Kidney (tissue), 13 donors: ENCODE measurements at regions not wholly inside any gene's neighbourhood (a gene's known extent, or its start where the extent isn't known, plus 50 kb on each side); places are given as distances from the start of the nearest gene placed in this dataset.

ENCODE experiments used
- DNase-seq, 5 donors: peaks; one replicate each; pipeline ENCODE4 v3.0.0-alpha.2; 2013 to 2020
- FAIRE-seq: peaks from 2 replicates; lab custom pipeline; 2012; peaks lifted over from hg19 to GRCh38; lab: Jason Lieb, UNC
- H3K27ac ChIP-seq, 2 donors: one replicate each; pipeline ENCODE4 v1.7.0; 2013; ENCODE audit warnings: low read depth in 2 of 2, low read length in 2 of 2, inconsistent platforms in 1 of 2
- H3K27me3 ChIP-seq: one replicate; pipeline ENCODE4 v1.7.1; 2013; ENCODE audit warnings: low read length, inconsistent platforms; ENCODE audit not compliant: control insufficient read depth, insufficient read depth
- H3K36me3 ChIP-seq, 3 donors: one replicate each; pipeline versions ENCODE4 v1.7.0 to v1.7.1; 2013; ENCODE audit warnings: low read length in 3 of 3, control low read depth in 1 of 3, inconsistent platforms in 1 of 3; ENCODE audit not compliant: insufficient read depth in 3 of 3, control insufficient read depth in 2 of 3
- H3K4me1 ChIP-seq, 3 donors: one replicate each; pipeline versions ENCODE4 v1.7.0 to v1.7.1; 2013; ENCODE audit warnings: low read length in 3 of 3, inconsistent platforms in 1 of 3, low read depth in 1 of 3; ENCODE audit not compliant: control insufficient read depth in 2 of 3, insufficient read depth in 2 of 3
- H3K4me3 ChIP-seq, 3 donors: one replicate each; pipeline versions ENCODE4 v1.7.0 to v1.8.1; 2013; ENCODE audit warnings: low read length in 3 of 3, control low read depth in 1 of 3, inconsistent platforms in 1 of 3
- H3K9ac ChIP-seq, 3 donors: one replicate each; pipeline versions ENCODE4 v1.7.0 to v1.7.1; 2013; ENCODE audit warnings: low read length in 3 of 3, control low read depth in 1 of 3, inconsistent platforms in 1 of 3
- H3K9me3 ChIP-seq, 3 donors: one replicate each; pipeline versions ENCODE4 v1.7.0 to v1.7.1; 2013; ENCODE audit warnings: low read length in 3 of 3, control low read depth in 1 of 3, inconsistent platforms in 1 of 3; ENCODE audit not compliant: control insufficient read depth in 2 of 3, insufficient read depth in 1 of 3
- CTCF ChIP-seq: IDR thresholded peaks from 3 replicates; pipeline ENCODE4 v1.5.1; 2012; ENCODE audit warnings: mild to moderate bottlenecking, moderate library complexity, borderline replicate concordance; ENCODE audit not compliant: insufficient read depth; ENCODE audit errors: extremely low read depth
- intact Hi-C: fragments of 100-400 bp; cut with DNase I; formaldehyde crosslinking; loops from one replicate; pipeline ENCODE4 v1.11.1; 2022
- donor health status: control.
- donor health status: control.
- donor health status: control.
- donor health status: control.
- donor health status: control.
- donor health status: DM: yes; HTN: yes; CAD: no.
- donor health status: Normal renal cell carcinoma (clear cell type).

- Histone ChIP-seq H3K9me3 (no peaks in the 10 kb centered on the region), H3K9ac (no peak overlapping the region), H3K27me3 (no peaks in the 10 kb centered on the region), H3K4me3 (no peak overlapping the region), H3K4me1 (no peaks in the 10 kb centered on the region), H3K27ac (no peak overlapping the region), H3K36me3 (no peaks in the 10 kb centered on the region)
- DNase-seq = no peak
- no peak for FAIRE-seq
- intact Hi-C loops = no loop called here
- TF ChIP-seq CTCF = no peak
These were observed 208.2 kb upstream of the MAP3K7 start for GRCh38 chr6:90795078-90795477.

- no peak overlapping the region for H3K27ac ChIP-seq
- no peaks in the 10 kb centered on the region for H3K36me3 ChIP-seq
- no peak for FAIRE-seq
- no peak overlapping the region for H3K4me3 ChIP-seq
- no peak for TF ChIP-seq CTCF
- H3K4me1 ChIP-seq = no peaks in the 10 kb centered on the region
- DNase-seq = no peak
- no peaks in the 10 kb centered on the region for H3K27me3 ChIP-seq
- H3K9me3 ChIP-seq = no peaks in the 10 kb centered on the region
- intact Hi-C loops = no loop called here
- H3K9ac ChIP-seq = no peak overlapping the region
These were observed 206.9 kb upstream of the MAP3K7 start for GRCh38 chr6:90793771-90794170.

GRCh38 chr6:90790696-90791095 is 203.8 kb upstream of the MAP3K7 start:
- Histone ChIP-seq H3K27ac (no peak overlapping the region), H3K36me3 (no peaks in the 10 kb centered on the region), H3K27me3 (no peaks in the 10 kb centered on the region), H3K4me3 (no peak overlapping the region), H3K9ac (no peak overlapping the region), H3K4me1 (no peaks in the 10 kb centered on the region), H3K9me3 (no peaks in the 10 kb centered on the region)
- FAIRE-seq (no peak), DNase-seq (no peak)
- no peak for TF ChIP-seq CTCF
- intact Hi-C loops = no loop called here

- no peak overlapping the region for H3K27ac ChIP-seq
- no peaks in the 10 kb centered on the region for H3K4me1 ChIP-seq
- no peaks in the 10 kb centered on the region for H3K27me3 ChIP-seq
- H3K9me3 ChIP-seq = no peaks in the 10 kb centered on the region
- no peak for TF ChIP-seq CTCF
- peak in 4 of 5 donors; percentile 55 to 72 (median 66) for DNase-seq
- H3K4me3 ChIP-seq = no peak overlapping the region
- no peak for FAIRE-seq
- intact Hi-C loops = no loop called here
- H3K36me3 ChIP-seq = no peaks in the 10 kb centered on the region
- no peak overlapping the region for H3K9ac ChIP-seq
These were observed 203.2 kb upstream of the MAP3K7 start for GRCh38 chr6:90790058-90790457.
